ENCODE measurements at regions not wholly inside any gene's neighbourhood (a gene's known extent, or its start where the extent isn't known, plus 50 kb on each side); places are given as distances from the start of the nearest gene placed in this dataset.

DNA sequence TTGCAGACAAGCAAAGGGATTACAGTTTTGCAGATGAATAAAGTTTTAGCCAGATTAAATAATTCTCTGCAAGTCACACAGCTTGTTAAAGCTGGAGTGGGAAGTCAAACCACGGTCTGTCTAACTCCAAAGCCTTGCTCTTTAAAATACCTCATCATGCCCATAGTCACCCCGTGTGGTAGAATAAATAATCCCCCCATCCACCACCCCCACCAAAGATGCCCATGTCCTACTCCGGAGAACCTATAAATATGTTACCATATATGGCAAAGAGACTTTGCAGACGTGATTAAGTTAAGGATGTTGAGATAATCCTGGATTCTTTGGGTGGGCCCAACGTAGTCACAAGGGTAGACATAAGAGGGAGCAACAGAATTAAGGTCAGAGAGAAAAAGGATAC is 118.7 kb downstream of the BEND2 start:
- Histone ChIP-seq H3K9me3 (no peaks in the 10 kb centered on the region), H3K27me3 (no peaks in the 10 kb centered on the region), H3K4me1 (no peaks in the 10 kb centered on the region), H3K27ac (no peak overlapping the region), H3K36me3 (no peaks in the 10 kb centered on the region), H3K4me3 (no peak overlapping the region)
- WGBS, 2 donors (ENCODE audit: low coverage in 1 of 2) = 21% methylated on average over 3 of the region's 5 CpGs; no CpG with 5 or more reads in 1 of the 2 donors
- no peak for ATAC-seq
- TF ChIP-seq POLR2AphosphoS5 (IDR thresholded peaks at IDR 0.05) (no peak), POLR2A (IDR thresholded peaks at IDR 0.05) (no peak), EP300 (IDR thresholded peaks at IDR 0.05) (no peak)
- TF ChIP-seq, protein P1, sequence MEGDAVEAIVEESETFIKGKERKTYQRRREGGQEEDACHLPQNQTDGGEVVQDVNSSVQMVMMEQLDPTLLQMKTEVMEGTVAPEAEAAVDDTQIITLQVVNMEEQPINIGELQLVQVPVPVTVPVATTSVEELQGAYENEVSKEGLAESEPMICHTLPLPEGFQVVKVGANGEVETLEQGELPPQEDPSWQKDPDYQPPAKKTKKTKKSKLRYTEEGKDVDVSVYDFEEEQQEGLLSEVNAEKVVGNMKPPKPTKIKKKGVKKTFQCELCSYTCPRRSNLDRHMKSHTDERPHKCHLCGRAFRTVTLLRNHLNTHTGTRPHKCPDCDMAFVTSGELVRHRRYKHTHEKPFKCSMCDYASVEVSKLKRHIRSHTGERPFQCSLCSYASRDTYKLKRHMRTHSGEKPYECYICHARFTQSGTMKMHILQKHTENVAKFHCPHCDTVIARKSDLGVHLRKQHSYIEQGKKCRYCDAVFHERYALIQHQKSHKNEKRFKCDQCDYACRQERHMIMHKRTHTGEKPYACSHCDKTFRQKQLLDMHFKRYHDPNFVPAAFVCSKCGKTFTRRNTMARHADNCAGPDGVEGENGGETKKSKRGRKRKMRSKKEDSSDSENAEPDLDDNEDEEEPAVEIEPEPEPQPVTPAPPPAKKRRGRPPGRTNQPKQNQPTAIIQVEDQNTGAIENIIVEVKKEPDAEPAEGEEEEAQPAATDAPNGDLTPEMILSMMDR (IDR thresholded peaks at IDR 0.05) = no peak

DNA sequence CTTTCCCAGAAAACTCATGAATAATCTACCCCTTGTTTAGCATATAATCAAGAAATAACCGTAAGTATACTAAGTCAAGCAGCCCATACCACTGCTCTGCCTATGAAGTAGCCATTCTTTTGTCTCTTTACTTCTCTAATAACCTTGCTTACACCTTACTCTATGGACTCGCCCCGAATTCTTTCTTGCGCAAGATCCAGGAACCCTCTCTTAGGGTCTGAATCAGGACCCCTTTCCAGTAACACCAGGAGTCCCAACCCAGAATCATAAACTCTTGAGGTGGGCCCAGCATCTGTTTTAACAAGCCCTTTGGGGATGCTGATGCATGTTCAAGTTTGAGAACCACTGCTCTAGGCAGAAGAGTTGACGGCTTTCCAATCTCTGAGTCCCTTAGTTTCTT is 119.6 kb downstream of the BEND2 start:
- no peaks in the 10 kb centered on the region for H3K4me1 ChIP-seq
- no peaks in the 10 kb centered on the region for H3K9me3 ChIP-seq
- TF ChIP-seq POLR2AphosphoS5 (IDR thresholded peaks at IDR 0.05) (no peak), POLR2A (IDR thresholded peaks at IDR 0.05) (no peak), EP300 (IDR thresholded peaks at IDR 0.05) (no peak)
- TF ChIP-seq, protein P1 (IDR thresholded peaks at IDR 0.05) = no peak
- no peaks in the 10 kb centered on the region for H3K36me3 ChIP-seq
- ATAC-seq = no peak
- no peak overlapping the region for H3K4me3 ChIP-seq
- WGBS, 2 donors (ENCODE audit: low coverage in 1 of 2) = 79 to 95% methylated on average over 3 of the region's 5 CpGs
- H3K27me3 ChIP-seq = no peaks in the 10 kb centered on the region
- H3K27ac ChIP-seq = no peak overlapping the region

DNA sequence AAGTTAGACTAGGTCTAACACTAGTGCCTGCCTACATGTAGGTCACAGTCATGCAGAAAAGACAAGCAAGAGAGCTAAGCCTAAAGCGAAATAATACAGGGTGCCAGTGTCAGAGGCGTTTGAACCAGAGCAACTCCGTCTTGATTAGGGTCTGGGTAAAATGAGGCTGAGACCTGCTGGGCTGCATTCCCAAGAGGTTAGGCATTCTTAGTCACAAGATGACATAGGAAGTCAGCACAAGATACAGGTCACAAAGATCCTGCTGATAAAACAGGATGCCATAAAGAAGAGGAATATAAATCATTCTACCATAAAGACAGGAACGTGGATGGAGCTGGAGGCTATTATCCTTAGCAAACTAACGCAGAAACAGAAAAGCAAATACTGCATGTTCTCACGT is 120.9 kb downstream of the BEND2 start:
- H3K4me3 ChIP-seq = no peak overlapping the region
- H3K4me1 ChIP-seq = no peaks in the 10 kb centered on the region
- no peak for ATAC-seq
- TF ChIP-seq POLR2A (IDR thresholded peaks at IDR 0.05) (no peak), EP300 (IDR thresholded peaks at IDR 0.05) (no peak), POLR2AphosphoS5 (IDR thresholded peaks at IDR 0.05) (no peak)
- TF ChIP-seq, protein P1 (IDR thresholded peaks at IDR 0.05) = no peak
- no peak overlapping the region for H3K27ac ChIP-seq
- H3K27me3 ChIP-seq = no peaks in the 10 kb centered on the region
- no peaks in the 10 kb centered on the region for H3K36me3 ChIP-seq
- H3K9me3 ChIP-seq = no peaks in the 10 kb centered on the region
- WGBS, 2 donors (ENCODE audit: low coverage in 1 of 2) = 62 to 73% methylated on average over 3 to 5 of the region's 6 CpGs

DNA sequence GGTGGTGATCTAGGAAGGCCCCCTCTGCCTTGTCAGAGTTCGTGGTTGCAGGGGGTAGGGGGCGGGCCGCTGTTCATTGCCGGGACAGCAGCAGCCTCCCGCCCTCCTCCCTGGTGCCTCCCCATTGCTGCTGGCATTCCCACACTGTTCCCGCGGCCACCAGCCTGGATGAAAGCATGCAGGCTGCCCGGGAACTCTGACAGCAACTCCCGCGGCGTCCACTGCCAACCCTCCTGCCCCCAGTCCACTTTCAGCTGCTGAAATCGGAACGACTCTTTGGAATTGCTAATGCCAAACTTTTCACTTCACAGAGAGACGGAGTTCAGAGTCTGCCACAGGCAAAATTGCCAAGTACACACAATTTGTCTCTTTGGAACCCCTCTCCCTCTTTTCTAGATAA is 121.9 kb downstream of the BEND2 start:
- Histone ChIP-seq H3K27me3 (no peaks in the 10 kb centered on the region), H3K36me3 (no peaks in the 10 kb centered on the region), H3K9me3 (no peaks in the 10 kb centered on the region), H3K4me1 (no peaks in the 10 kb centered on the region), H3K4me3 (no peak overlapping the region), H3K27ac (no peak overlapping the region)
- 15% methylated on average over 4 of the region's 14 CpGs; no CpG with 5 or more reads in 1 of the 2 donors for WGBS, 2 donors (ENCODE audit: low coverage in 1 of 2)
- ATAC-seq = no peak
- TF ChIP-seq EP300 (IDR thresholded peaks at IDR 0.05) = no peak
- TF ChIP-seq, protein P1 (IDR thresholded peaks at IDR 0.05) = no peak
- TF ChIP-seq POLR2A (IDR thresholded peaks at IDR 0.05) = no peak
- no peak for TF ChIP-seq POLR2AphosphoS5 (IDR thresholded peaks at IDR 0.05)

DNA sequence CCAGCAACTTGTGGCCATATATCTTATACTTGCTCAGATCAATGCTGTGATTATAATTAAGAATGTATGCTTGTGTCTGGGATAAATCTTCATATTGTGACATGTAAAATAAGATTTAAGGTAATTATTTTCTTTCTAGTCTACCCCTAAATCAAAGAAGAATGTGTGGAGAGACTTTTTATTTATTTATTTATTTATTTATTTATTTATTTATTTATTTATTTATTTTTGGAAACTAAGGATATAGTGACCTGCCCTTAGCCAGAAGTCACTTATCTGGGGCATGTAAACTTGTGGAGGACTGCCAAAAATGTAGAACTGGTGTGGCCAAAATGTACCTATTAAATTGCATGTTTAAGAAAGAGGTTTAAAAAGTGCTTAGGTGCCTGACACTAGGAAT is 144.3 kb downstream of the BEND2 start:
- no peak for ATAC-seq
- TF ChIP-seq POLR2AphosphoS5 (IDR thresholded peaks at IDR 0.05) (no peak), EP300 (IDR thresholded peaks at IDR 0.05) (no peak)
- TF ChIP-seq, protein P1 (IDR thresholded peaks at IDR 0.05) = no peak
- no peaks in the 10 kb centered on the region for H3K36me3 ChIP-seq
- H3K27ac ChIP-seq = no peak overlapping the region
- H3K9me3 ChIP-seq = no peaks in the 10 kb centered on the region
- H3K27me3 ChIP-seq = no peaks in the 10 kb centered on the region
- no peaks in the 10 kb centered on the region for H3K4me1 ChIP-seq
- H3K4me3 ChIP-seq = no peak overlapping the region

Measured in gastroesophageal sphincter (tissue), 4 donors.